D721Med (cell line): ENCODE measurements at regions not wholly inside any gene's neighbourhood (a gene's known extent, or its start where the extent isn't known, plus 50 kb on each side); places are given as distances from the start of the nearest gene placed in this dataset.

Experiments
- DNase-seq: peaks from one replicate; pipeline ENCODE4 v3.0.0; 2011; ENCODE audit warnings: low spot score; ENCODE audit not compliant: insufficient read length
- FAIRE-seq: peaks from 2 replicates; lab custom pipeline; 2011; peaks lifted over from hg19 to GRCh38; lab: Jason Lieb, UNC
- TF ChIP-seq, protein P1 (sequence below): IDR thresholded peaks from 2 replicates; pipeline ENCODE4 v1.5.1; 2012; ENCODE audit warnings: mild to moderate bottlenecking, control low read depth; ENCODE audit not compliant: insufficient read depth; ENCODE audit errors: missing control alignments

DNA sequence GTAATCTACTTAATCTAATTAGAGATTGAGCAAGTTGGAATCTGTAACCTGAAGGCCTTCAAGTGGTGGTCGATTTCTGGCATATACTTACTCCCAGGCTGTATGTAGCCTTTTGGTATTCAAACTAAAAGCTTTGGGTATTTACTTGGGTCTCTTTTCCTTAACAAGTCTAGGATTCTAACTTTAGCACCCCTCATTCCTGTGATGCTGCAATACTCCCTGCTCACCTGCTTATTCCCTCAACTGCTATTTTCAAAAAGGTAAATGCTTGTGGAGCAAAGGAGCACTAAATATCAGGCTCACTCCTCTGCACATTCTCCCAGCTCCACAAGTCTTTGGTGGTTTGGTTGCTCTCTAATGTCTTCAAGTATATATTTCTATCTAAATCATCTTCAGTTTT, 68.0 kb upstream of the CYYR1 start:
- TF ChIP-seq, protein P1, sequence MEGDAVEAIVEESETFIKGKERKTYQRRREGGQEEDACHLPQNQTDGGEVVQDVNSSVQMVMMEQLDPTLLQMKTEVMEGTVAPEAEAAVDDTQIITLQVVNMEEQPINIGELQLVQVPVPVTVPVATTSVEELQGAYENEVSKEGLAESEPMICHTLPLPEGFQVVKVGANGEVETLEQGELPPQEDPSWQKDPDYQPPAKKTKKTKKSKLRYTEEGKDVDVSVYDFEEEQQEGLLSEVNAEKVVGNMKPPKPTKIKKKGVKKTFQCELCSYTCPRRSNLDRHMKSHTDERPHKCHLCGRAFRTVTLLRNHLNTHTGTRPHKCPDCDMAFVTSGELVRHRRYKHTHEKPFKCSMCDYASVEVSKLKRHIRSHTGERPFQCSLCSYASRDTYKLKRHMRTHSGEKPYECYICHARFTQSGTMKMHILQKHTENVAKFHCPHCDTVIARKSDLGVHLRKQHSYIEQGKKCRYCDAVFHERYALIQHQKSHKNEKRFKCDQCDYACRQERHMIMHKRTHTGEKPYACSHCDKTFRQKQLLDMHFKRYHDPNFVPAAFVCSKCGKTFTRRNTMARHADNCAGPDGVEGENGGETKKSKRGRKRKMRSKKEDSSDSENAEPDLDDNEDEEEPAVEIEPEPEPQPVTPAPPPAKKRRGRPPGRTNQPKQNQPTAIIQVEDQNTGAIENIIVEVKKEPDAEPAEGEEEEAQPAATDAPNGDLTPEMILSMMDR: no peak
- FAIRE-seq: no peak

DNA sequence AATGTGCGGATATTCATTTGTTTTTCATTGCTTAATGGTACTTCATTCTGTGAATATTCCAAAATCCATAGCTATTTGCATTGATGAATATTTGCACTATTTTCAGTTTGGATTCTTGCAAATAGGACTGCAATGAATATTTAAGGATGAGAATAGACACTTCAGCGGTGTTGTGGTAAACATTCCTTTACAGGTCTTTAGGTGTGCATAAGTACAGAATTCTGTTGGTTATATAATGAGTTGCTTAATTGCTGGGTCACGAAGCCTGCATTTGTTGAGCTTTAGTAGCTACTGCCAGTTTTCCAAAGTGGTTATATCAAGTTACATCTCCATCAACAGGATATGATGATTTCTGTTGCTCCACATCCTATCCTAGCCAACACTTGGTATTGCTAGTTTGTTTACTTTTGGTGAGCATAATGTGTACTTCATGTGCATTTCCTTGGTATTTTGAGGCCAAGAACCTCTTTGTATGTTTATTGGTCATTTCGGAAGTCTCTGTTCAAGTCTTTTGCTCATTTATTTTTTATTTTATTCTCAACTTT, 64.2 kb upstream of the CYYR1 start:
- FAIRE-seq (no peak), DNase-seq (no peak)
- TF ChIP-seq, protein P1: no peak

More for the DNA sequence above, 68.0 kb upstream of the CYYR1 start:
- no peak for DNase-seq

DNA sequence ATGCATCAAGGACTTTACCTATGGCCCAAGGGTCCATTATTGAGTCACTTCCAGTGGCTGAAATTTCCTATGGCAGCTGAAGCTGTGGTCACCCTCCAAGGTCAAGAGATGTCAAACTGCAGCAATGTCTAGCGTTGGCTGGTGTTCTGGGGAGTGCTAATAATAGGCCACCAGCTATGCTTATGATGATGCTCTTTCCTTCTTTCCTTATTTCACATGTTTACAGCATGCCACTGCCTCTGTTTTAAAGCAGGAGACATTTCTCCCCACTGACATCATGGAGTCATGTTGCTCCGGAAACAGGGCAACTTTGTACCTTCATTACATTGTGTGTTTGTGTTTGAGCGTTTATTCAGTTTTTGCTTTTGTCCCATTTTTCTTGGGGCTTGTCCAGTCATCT, 62.6 kb upstream of the CYYR1 start:
- FAIRE-seq (no peak), DNase-seq (no peak)
- TF ChIP-seq, protein P1: no peak

DNA sequence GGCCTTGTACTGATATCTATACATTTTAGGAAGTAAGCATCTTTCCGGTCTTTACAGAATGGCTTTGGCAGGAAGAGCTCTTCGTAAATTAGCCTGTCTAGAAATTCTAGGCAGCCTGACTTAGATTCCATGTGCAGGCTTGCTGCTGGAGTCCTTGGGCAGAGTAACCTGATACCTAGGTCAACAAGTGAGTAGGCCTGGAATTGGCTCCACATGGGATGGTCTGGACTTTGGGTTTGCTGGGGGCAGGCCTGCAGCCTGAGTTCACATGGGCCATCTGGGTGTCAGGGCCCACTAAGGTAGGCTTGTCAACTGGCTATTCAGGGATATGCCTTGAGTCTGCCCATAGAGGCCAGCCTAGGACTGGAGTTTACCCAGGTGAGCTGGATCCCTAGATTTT, 59.6 kb upstream of the CYYR1 start:
- FAIRE-seq: no peak
- TF ChIP-seq, protein P1: no peak
- no peak for DNase-seq

DNA sequence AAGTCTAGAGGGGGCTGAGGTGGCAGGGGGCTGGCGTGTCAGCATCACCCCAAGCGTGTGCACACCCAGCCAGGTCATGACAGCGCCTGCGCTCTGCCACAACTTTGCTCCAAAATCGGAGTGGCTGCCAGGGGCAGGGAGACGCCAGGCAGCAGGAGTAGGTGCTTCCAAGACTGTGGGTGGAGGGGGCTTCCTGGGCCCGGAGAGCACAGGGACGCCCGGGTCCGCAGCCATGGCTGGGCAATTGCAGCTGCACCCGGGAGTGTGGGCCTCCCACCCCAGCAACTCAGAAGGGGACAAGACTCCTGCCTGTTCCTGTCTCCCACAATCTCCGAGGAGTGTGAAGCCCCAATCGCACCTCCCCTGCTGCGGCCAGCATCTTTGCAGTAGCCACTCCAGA, 53.1 kb upstream of the CYYR1 start:
- FAIRE-seq (no peak), DNase-seq (no peak)
- TF ChIP-seq, protein P1: no peak

DNA sequence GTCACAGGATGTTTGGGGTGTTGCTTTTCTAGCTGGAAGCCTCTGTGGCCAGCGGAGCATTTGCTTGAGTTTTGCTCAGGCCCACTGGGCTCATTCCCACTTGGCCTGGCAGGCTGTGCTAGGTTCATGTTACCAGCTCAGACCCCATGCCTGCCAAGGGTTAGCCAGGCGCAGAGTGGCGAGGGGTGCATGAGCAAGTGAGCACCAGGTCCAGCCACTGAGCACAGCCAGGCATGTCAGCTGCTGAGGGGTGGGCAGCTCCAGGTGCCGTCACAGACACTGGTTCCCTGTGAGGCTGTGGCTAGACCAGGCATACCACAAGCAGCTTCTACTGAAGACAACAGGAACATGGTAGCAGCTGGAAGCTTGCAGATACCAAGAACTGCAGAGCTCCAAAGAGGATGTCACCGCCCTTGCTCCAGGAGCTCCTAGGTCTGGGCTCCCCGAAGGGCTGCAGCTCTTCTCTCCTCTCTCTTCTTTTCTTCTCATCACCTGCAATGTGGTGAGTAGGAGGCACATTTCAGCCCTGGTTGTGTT, 52.0 kb upstream of the CYYR1 start:
- TF ChIP-seq, protein P1: no peak
- DNase-seq (no peak), FAIRE-seq (no peak)
